CD1c-positive myeloid dendritic cell (primary cell): ENCODE measurements at regions not wholly inside any gene's neighbourhood (a gene's known extent, or its start where the extent isn't known, plus 50 kb on each side); places are given as distances from the start of the nearest gene placed in this dataset.
A peak's percentile ranks its signal among the peaks of the same experiment; 100 is the strongest.
"Not testable (repeated sequence)": the region's sequence is repeated elsewhere in the genome, so short reads cannot be mapped to it uniquely, and the experiment has no call there.

ENCODE experiments used
- DNase-seq: peaks from one replicate; pipeline ENCODE4 v3.0.0-alpha.2; 2016; ENCODE audit errors: extremely low spot score

DNA sequence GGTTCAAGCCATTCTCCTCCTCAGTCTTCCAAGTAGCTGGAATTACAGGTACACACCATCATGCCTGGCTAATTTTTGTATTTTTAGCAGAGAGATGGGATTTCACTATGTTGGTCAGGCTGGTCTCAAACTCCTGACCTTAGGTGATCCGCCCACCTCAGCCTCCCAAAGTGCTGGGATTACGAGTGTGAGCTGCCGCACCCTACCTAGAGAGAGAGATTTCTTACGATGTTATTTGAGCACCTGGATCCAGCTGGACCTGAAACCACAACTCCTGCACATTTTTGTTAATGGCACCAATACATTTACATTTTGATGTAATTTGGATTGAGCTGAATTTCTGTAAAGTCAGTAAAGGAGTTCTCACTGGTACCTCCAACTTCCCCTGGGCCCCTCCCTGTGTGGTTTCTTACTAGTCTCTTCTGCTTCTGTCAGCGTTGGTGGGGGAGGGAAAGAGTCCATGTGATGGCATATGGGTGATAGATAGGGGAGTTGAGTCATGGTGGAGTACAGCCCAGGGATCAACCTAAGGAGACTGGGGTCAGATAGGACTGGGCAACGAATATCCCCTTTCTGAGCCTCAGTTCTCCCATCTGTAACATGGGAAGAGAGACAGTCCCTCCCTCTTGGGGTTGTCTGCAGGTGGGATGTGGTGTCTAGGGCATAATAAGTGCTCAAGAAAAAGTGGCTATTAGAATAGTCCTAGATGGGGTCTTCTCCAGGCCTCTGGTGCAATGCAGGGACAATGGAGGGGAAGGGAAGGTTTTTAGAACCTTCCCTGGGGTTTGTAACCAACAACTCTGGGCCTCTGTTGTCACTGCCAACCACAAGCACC, 83.3 kb upstream of the MED13L start:
- peak; percentile 70 for DNase-seq

DNA sequence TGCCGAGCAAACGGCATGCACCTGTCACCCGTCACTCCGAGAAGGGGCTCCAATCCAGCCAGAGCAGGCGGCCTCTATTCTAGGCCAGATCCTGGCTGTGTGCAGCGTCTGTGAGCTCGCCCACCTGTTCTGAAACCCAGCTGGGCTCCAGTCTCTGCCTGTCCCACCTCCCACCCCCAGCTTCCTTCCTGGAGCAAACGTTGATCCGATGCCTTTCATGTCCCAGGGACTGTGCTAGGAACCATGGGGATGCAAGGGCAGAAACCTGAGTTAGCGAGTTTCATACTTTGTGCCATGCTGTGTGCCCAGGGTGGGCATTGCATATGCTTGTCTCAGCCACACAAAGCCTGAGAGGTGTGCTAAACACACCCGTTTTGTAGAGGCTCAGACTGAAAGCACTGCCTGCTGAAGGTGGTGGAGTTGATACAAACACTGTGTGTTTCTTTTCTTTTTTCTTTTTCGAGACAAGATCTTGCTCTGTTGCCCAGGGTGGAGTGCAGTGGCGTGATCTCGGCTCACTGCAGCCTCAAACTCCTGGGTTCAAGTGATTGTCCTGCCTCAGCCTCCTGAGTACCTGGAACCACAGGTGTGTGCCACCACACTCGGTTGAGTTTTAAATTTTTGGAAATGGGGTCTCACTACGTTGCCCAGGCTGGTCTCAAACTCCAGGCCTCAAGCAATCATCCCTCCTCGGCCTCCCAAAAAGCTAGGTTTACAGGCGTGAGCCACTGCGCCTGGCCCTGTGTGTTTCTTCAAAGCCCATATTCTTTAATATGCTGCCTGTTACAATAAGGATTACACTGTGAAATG, 84.1 kb upstream of the MED13L start:
- DNase-seq, result no peak

DNA sequence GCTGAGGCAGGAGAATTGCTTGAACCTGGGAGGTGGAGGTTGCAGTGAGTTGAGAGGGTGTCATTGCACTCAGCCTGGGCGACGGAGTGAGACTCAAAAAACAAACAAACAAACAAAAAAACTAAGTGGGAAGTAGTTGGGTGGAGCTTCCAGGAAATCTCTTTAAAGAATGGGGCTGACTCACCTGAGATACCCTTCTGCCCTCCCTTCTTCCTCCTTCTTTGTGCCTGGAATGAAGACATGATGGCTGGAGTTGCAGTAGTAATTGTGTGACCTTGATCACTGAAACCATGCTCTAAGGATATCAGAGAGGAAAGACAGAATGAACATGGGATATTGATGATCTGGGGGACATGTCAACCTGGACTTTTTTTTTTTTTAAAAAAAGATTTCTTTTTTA, 87.6 kb upstream of the MED13L start:
- DNase-seq, result no peak

DNA sequence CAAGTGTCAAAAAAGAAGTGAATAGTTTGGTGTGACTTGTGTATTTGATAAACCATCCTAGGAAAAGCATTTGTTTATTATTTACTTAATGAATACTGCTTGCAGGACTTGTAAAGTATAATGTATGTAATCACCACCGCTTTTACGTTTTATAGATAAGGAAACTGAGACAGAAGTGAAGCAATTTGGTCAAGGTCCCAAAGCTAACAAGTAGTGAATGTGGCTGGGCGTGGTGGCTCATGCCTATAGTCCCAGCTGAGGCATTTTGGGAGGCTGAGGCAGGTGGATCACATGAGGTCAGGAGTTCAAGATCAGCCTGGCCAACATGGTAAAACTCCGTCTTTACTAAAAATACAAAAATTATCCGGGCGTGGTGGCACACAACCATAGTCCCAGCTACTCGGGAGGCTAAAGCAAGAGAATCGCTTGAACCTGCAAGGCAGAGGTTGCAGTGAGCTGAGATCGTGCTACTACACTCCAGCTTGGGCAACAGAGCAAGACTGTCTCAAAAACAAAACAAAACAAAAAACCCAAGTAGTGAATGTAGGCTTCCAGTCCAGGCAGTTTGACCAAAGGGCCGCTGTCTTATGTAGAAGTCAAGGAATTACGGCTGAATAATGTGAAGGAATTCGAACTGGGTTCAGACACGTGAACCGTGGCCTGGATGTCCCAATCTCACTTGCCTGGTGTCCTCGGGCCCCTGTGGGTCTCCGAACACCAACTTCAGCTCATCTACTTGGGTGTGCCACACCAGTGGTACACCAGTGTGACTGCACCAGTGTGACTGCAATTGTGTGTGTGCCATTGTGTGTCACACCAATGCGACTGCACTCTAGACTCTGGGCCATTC, 88.3 kb upstream of the MED13L start:
- DNase-seq, result no peak

- DNase-seq, result no peak
These were observed 88.9 kb upstream of the MED13L start for GRCh38 chr12:116366456-116366776.

- no peak for DNase-seq
These were observed 89.3 kb upstream of the MED13L start for GRCh38 chr12:116366824-116367223.

DNA sequence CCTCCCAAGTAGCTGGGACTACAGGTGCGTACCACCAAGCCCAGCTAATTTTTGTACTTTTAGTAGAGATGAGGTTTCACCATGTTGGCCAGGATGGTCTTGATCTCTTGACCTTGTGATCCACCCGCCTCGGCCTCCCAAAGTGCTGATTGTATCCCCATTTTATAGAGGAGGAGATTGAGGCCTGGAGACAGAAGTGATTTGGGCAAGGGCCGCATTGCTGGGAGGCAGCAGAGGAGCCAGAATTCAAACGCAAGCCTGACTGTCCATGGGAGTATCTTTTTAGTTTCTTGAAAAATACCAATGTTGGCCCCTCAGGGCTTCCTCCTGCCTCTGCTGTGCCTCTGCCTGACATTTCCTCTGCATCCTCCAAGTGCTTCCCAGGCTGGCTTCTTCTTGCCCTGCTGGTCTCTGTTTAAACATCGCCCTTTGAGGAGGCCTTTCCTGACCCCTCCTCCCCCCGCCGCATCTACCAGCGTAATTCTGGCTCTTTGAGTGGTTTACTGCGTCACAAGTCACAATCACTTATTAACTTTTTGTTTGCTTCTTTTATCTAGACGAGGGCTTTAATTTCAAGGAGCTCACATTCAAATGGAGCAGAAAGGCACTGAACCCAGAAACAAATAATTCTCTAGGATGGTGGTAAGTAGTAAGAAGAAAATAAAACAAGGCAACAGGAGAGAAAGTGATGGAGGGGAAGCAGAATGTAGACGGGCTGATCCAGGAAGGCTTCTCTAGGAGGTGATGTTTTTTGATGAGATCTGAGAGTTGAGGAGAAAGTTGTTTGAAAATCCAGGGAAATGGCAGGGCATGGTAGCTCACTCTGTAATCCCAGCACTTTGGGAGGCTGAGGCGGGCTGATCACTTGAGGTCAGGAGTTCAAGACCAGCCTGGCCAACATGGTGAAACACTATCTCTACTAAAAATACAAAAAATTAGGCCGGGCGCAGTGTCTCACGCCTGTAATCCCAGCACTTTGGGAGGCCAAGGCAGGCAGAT, 91.0 kb upstream of the MED13L start:
- no peak for DNase-seq

DNA sequence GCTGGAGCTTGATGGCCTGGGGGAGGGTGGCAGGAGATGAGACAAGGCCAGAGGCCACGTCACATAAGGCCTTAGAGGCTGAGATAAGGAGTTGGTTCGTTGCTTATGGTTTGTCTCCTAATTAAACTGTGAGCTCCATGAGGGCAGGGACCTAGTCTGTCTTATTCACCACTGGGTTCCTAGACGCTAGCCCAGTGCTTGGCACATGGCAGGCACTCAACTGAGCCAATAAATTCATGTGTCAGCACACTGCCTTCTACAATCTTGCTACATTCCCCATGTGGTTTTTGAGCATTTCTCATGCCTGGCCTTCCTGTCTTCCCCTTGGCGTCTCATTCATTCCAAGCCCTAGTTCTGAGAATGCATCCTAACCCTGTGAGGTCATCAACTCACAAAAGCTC, 92.5 kb upstream of the MED13L start:
- DNase-seq, result no peak

DNA sequence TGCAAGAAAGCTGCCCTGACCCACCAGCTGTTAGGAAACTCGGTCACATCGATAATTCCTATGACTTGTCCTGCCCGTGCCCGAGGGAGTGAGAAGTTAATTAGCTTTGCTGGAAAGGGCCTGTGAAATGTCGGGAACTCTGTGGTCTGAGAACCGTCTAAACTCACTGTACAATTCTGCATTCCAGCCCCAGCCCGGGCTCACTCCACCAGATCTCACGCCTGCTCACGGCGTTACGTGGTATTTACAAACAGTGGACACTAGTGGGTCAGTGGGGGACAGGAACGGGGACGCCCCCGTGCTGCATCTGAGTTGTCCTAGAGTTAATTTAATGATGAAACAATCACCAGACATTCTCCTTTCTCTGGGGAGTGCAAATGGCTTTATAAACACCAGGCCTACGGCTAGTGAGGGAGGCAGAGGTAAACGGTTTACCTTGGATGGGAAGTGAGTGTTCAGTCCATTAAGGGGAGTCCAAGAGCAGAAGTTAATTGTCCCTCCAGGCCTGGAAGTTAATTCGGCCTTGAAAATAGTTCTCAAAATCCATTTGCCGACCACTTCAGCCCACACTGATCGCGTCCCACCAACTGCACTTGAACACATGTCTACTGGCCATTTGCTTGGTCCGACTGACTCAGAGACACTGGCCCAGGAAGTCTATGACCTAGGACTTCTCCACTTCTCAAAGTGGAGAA, 93.5 kb upstream of the MED13L start:
- DNase-seq, result no peak

- DNase-seq, result no peak
These were observed 95.3 kb upstream of the MED13L start for GRCh38 chr12:116372815-116373214.

- DNase-seq, result no peak
These were observed 96.2 kb upstream of the MED13L start for GRCh38 chr12:116373572-116374206.

GRCh38 chr12:116374207-116374606, 96.7 kb upstream of the MED13L start:
- DNase-seq, result no peak

DNA sequence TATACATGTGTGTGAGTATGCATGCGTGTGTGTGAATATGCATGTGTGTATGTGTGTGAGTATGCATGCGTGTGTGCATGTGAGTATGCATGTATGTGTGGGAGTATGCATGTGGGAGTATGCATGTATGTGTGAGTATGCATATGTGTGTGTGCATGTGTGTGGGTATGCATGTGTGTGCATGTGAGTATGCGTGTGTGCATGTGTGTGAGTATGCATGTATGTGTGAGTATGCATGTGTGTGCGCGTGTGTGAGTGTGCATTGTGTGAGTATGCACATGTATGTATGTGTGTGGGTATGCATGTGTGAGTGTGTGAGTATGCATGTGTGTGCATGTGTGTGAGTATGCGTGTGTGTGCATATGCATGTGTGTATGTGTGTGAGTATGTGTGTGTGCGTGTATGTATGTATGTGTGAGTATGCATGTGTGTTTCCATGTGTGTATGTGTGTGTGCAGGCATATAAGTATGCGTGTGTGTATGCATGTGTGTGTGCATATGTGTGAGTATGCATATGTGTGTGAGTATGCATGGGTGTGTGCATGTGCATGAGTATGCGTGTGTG, 97.9 kb upstream of the MED13L start:
- no peak for DNase-seq

DNA sequence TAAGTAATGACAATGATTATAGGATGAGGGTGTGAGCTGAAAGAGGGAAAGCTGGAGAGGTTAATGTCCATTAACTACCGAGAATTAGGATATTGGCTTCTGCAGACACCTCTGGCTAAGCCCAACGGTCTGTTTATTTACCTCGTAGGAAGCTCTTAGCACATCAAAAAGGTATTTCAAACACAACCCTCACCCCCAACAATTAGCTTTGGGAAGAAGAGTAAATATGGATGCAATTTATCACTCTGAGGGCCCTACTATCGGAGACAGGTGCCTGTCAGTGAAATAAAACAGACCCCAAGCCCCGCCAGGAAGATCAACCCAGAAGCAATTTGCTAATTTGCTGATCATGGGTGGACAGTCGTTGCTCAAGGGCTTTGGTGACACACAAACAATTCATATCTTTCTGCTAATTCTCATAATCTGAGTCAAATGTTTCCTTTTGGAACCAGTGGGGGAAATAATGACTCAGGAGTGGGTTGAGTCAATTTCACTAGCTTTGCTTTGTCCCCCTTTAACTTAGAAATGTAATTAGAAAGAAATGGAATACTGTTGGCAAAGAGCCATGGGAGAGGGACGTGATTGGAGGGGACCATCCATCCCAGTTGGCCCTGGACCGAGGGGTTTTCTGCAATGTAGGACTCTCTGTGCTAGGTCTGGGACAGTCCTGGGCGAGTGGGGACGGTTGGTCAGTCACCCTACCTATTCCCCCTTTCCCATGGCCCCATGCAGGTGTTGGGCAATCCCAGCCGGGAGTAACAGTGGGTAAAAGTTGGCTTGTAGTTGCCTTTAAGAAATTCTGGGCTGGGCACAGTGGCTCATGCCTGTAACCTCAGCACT, 99.1 kb upstream of the MED13L start:
- no peak for DNase-seq

- not testable (repeated sequence) for DNase-seq
These were observed 99.7 kb upstream of the MED13L start for GRCh38 chr12:116377194-116377571.

GRCh38 chr12:116378002-116378401, 100.5 kb upstream of the MED13L start:
- no peak for DNase-seq

DNA sequence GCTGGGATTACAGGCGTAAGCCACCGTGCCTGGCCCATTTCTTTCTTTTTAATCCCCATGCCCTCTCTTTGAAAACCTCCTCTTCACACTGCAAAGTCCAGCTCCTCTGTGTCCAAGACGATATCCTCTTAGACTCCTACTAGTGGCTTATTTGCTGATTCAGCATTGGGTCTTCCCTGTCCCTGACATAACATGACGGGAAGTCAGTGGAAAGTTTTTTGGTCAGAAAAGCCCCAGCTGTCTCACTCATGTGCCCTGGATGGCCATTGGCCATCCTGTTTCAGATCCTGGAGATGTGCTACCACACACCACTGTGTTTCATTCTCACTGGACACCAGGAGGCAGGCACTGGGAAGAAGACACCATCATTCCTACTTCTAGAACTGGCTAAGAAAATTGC, 102.6 kb upstream of the MED13L start:
- DNase-seq, result no peak

GRCh38 chr12:116380740-116381139, 103.2 kb upstream of the MED13L start:
- not testable (repeated sequence) for DNase-seq

GRCh38 chr12:116381240-116381743, 103.8 kb upstream of the MED13L start:
- no peak for DNase-seq
